IMR-90 (cell line): ENCODE measurements at regions not wholly inside any gene's neighbourhood (a gene's known extent, or its start where the extent isn't known, plus 50 kb on each side); places are given as distances from the start of the nearest gene placed in this dataset.

Experiments used
- ATAC-seq: fragments of 200-7000 bp; cut with Tn5 transposase; 2 replicates; pipeline ENCODE4 v1.9.1; 2020; ENCODE audit warnings: low read depth, mild to moderate bottlenecking, moderate library complexity
- BruUV-seq: library from RNA; stranded (reverse); fragments of 400-500 nt; replicated peaks from 2 replicates; lab custom pipeline; 2021; lab: Mats Ljungman, UMichigan
- CTCF ChIA-PET: fragments of 300-600 bp; formaldehyde crosslinking; extraction: SDS; loops from one replicate; lab custom pipeline; 2021; ENCODE audit warnings: antibody characterized with exemption; lab: Yijun Ruan, JAX
- POLR2A ChIA-PET: fragments of 300-600 bp; sonication (Branson Sonifier 250); formaldehyde crosslinking; loops from one replicate; lab custom pipeline; 2022; ENCODE audit warnings: antibody characterized with exemption; ENCODE audit not compliant: unreplicated experiment; lab: Charles Lee
- DNase-seq: peaks from one replicate; pipeline ENCODE4 v3.0.0; 2013
- H2AFZ ChIP-seq: replicated peaks from 2 replicates; pipeline ENCODE3; 2013; ENCODE audit warnings: low read length, mild to moderate bottlenecking; ENCODE audit not compliant: poor library complexity
- H2AK5ac ChIP-seq: 2 replicates; pipeline ENCODE4 v1.6.1; 2013; ENCODE audit warnings: low read depth, low read length, inconsistent platforms
- H2AK9ac ChIP-seq: replicated peaks from 2 replicates; pipeline ENCODE3; 2013; ENCODE audit warnings: mild to moderate bottlenecking, low read depth, low read length, moderate library complexity; ENCODE audit not compliant: poor library complexity
- H2BK120ac ChIP-seq: 2 replicates; pipeline ENCODE4 v1.6.1; 2013; ENCODE audit warnings: low read depth, low read length, inconsistent platforms
- H2BK15ac ChIP-seq: 3 replicates; pipeline ENCODE4 v1.6.1; 2013; ENCODE audit warnings: low read depth, low read length, inconsistent platforms
- H2BK20ac ChIP-seq: 2 replicates; pipeline ENCODE4 v1.6.1; 2013; ENCODE audit warnings: low read depth, mild to moderate bottlenecking, inconsistent platforms, low read length, moderate library complexity
- H2BK5ac ChIP-seq: 2 replicates; pipeline ENCODE4 v1.6.1; 2013; ENCODE audit warnings: mild to moderate bottlenecking, low read depth, low read length, inconsistent platforms; ENCODE audit not compliant: poor library complexity, severe bottlenecking
- H3K14ac ChIP-seq: replicated peaks from 2 replicates; pipeline ENCODE4 v1.6.1; 2013; ENCODE audit warnings: low read depth, low read length, inconsistent platforms
- H3K18ac ChIP-seq: 2 replicates; pipeline ENCODE4 v1.6.1; 2013; ENCODE audit warnings: low read depth, low read length, control low read depth
- H3K23ac ChIP-seq: 2 replicates; pipeline ENCODE4 v1.6.1; 2013; ENCODE audit warnings: low read depth, low read length, inconsistent platforms
- H3K27ac ChIP-seq: 2 replicates; pipeline ENCODE4 v1.5.1; 2013; ENCODE audit warnings: mild to moderate bottlenecking, control low read depth, low read length; ENCODE audit not compliant: insufficient read depth
- H3K27me3 ChIP-seq: 2 replicates; pipeline ENCODE4 v1.6.1; 2013; ENCODE audit warnings: low read length; ENCODE audit not compliant: control insufficient read depth, insufficient read depth
- H3K36me3 ChIP-seq: 2 replicates; pipeline ENCODE4 v1.6.1; 2013; ENCODE audit warnings: low read length, mixed read lengths; ENCODE audit not compliant: control insufficient read depth, insufficient read depth
- H3K4ac ChIP-seq: 2 replicates; pipeline ENCODE4 v1.6.1; 2013; ENCODE audit warnings: low read depth, low read length, inconsistent platforms
- H3K4me1 ChIP-seq: 2 replicates; pipeline ENCODE4 v1.6.1; 2013; ENCODE audit warnings: low read length, mixed read lengths; ENCODE audit not compliant: control insufficient read depth, insufficient read depth
- H3K4me2 ChIP-seq: 2 replicates; pipeline ENCODE4 v1.6.1; 2013; ENCODE audit warnings: low read depth, mild to moderate bottlenecking, control low read depth, low read length, moderate library complexity
- H3K4me3 ChIP-seq: 2 replicates; pipeline ENCODE4 v1.5.1; 2013; ENCODE audit warnings: low read depth, mild to moderate bottlenecking, control low read depth, low read length, moderate library complexity; ENCODE audit not compliant: insufficient read depth
- H3K56ac ChIP-seq: 2 replicates; pipeline ENCODE4 v1.6.1; 2013; ENCODE audit warnings: low read length, inconsistent platforms; ENCODE audit not compliant: insufficient read depth; ENCODE audit errors: extremely low read depth
- H3K79me1 ChIP-seq, 2 experiments: 2 replicates each; pipeline ENCODE4 v1.6.1; 2013; ENCODE audit warnings: low read length in 2 of 2, inconsistent platforms in 1 of 2, low read depth in 1 of 2
- H3K9ac ChIP-seq: 2 replicates; pipeline ENCODE4 v1.6.1; 2013; ENCODE audit warnings: low read depth, low read length, control low read depth
- H3K9me1 ChIP-seq: 2 replicates; pipeline ENCODE4 v1.6.1; 2013; ENCODE audit warnings: low read length, inconsistent platforms; ENCODE audit not compliant: insufficient read depth
- H3K9me3 ChIP-seq: 2 replicates; pipeline ENCODE4 v1.6.1; 2013; ENCODE audit warnings: low read length; ENCODE audit not compliant: control insufficient read depth, insufficient read depth
- H4K20me1 ChIP-seq: 2 replicates; pipeline ENCODE4 v1.6.1; 2013; ENCODE audit warnings: low read length, inconsistent platforms; ENCODE audit not compliant: insufficient read depth
- H4K5ac ChIP-seq: 2 replicates; pipeline ENCODE4 v1.6.1; 2013; ENCODE audit warnings: mild to moderate bottlenecking, low read depth, low read length, control low read depth
- H4K8ac ChIP-seq, 2 experiments: 2 replicates each; pipeline ENCODE4 v1.6.1; 2013; ENCODE audit warnings: low read depth in 2 of 2, low read length in 2 of 2, control low read depth in 1 of 2, inconsistent platforms in 1 of 2
- H4K91ac ChIP-seq: 2 replicates; pipeline ENCODE4 v1.6.1; 2013; ENCODE audit warnings: low read depth, low read length, inconsistent platforms; ENCODE audit not compliant: insufficient read depth
- CHD1 ChIP-seq: IDR thresholded peaks from 2 replicates; pipeline ENCODE4 v1.6.1; 2012; ENCODE audit warnings: low read depth, low read length, improper control_type of control experiment
- MAZ ChIP-seq: IDR thresholded peaks from 2 replicates; pipeline ENCODE4 v1.6.1; 2012; ENCODE audit warnings: low read depth, mild to moderate bottlenecking, low read length, improper control_type of control experiment, moderate library complexity, borderline replicate concordance
- MXI1 ChIP-seq: IDR thresholded peaks from 2 replicates; pipeline ENCODE4 v1.6.1; 2012; ENCODE audit warnings: low read depth, mild to moderate bottlenecking, low read length, moderate library complexity, borderline replicate concordance
- POLR2A ChIP-seq: IDR thresholded peaks from 2 replicates; pipeline ENCODE4 v1.6.1; 2012; ENCODE audit warnings: mild to moderate bottlenecking, low read depth, low read length
- RAD21 ChIP-seq: IDR thresholded peaks from 2 replicates; pipeline ENCODE4 v1.6.1; 2012; ENCODE audit warnings: low read length, improper control_type of control experiment
- SMC3 ChIP-seq: fragments of 150-350 bp; IDR thresholded peaks from 2 replicates; pipeline ENCODE4 v1.6.1; 2016; ENCODE audit warnings: low read depth, mild to moderate bottlenecking, antibody characterized with exemption, low read length, moderate library complexity
- WGBS, 2 experiments: methylation state at CpG; one replicate each; pipeline versions ENCODE4 v1.1.5 to v1.1.7; 2013; ENCODE audit warnings: missing lambda C conversion rate in 2 of 2; ENCODE audit not compliant: insufficient read length in 1 of 2; ENCODE audit errors: extremely low coverage in 2 of 2; 5-methylcytosine and 5-hydroxymethylcytosine counted together
- dilution Hi-C: fragments of 300-500 bp; cut with HindIII; formaldehyde crosslinking; loops from one replicate; pipeline ENCODE4 v1.14.3; 2018; ENCODE audit warnings: low sequenced_read_pairs; ENCODE audit not compliant: unreplicated experiment
- in situ Hi-C: fragments of 300-500 bp; cut with MboI; formaldehyde crosslinking; loops from 3 replicates; pipeline ENCODE4 v1.14.3; 2019; ENCODE audit warnings: low sequenced_read_pairs, inconsistent platforms, mixed read lengths
- intact Hi-C: fragments of 100-400 bp; cut with micrococcal nuclease; formaldehyde crosslinking; loops from 2 replicates; pipeline ENCODE4 v1.10.0; 2022
- TF ChIP-seq, protein P1 (sequence below): fragments of 150-350 bp; IDR thresholded peaks from 2 replicates; pipeline ENCODE4 v1.6.1; 2017; ENCODE audit warnings: mild to moderate bottlenecking, antibody characterized with exemption, low read length, low read depth

DNA sequence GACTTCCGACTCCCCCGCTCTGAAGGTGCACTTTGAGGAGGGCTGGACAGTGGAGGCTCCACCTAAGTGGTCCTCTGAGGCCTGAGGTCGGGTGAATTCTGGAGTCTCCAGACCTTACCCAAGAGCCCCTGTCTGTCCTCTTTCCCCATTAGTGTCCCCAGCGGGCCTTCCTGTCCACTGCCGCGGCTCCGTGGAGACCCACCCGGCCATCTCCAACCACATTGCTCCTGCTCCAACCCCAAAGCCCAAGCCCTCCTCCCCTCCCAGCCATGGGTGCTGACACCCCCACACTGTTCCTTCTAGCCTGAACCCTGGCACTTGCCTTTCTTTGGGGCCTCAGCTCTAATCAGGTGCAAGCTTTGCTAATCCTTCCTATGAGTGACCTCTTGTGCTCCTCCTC, 283.1 kb upstream of the TNRC6C start:
- no peak for ATAC-seq
- dilution Hi-C loops, result no loop called here

More for the DNA sequence above, 283.1 kb upstream of the TNRC6C start:
- Histone ChIP-seq H3K4me1 (no peaks in the 10 kb centered on the region), H2AFZ (no peak overlapping the region), H3K27ac (no peak overlapping the region), H3K4me2 (no peak overlapping the region), H2AK9ac (no peak overlapping the region), H3K14ac (no peak overlapping the region), H2BK15ac (no peak overlapping the region), H4K20me1 (no peaks in the 10 kb centered on the region), H4K5ac (no peak overlapping the region), H2BK120ac (no peak overlapping the region), H2BK20ac (no peak overlapping the region), H3K36me3 (no peaks in the 10 kb centered on the region), H3K4me3 (no peak overlapping the region), H4K8ac (no peak overlapping the region), H3K9ac (no peak overlapping the region), H2BK5ac (no peak overlapping the region), H3K27me3 (peaks cover 52% of the 10 kb centered on the region), H3K4ac (no peak overlapping the region), H4K91ac (no peak overlapping the region), H3K18ac (no peak overlapping the region), H3K23ac (no peak overlapping the region), H3K79me1 (no peaks in the 10 kb centered on the region), H3K9me3 (no peaks in the 10 kb centered on the region), H3K56ac (no peak overlapping the region), H2AK5ac (no peak overlapping the region), H3K9me1 (no peaks in the 10 kb centered on the region)
- in situ Hi-C loops (no loop called here), intact Hi-C loops (no loop called here)
- no peak for DNase-seq
- BruUV-seq, result no TSS peak
- ChIA-PET POLR2A (no interaction called here), CTCF (no interaction called here)
- WGBS, 2 experiments, result no CpG with 5 or more reads among the region's 8 CpGs
- TF ChIP-seq SMC3, result no peak
- TF ChIP-seq MXI1, result no peak
- no peak for TF ChIP-seq CHD1
- no peak for TF ChIP-seq MAZ
- TF ChIP-seq, protein P1, sequence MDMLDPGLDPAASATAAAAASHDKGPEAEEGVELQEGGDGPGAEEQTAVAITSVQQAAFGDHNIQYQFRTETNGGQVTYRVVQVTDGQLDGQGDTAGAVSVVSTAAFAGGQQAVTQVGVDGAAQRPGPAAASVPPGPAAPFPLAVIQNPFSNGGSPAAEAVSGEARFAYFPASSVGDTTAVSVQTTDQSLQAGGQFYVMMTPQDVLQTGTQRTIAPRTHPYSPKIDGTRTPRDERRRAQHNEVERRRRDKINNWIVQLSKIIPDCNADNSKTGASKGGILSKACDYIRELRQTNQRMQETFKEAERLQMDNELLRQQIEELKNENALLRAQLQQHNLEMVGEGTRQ, result no peak
- TF ChIP-seq RAD21, result no peak
- TF ChIP-seq POLR2A, result no peak
